CD8-positive, alpha-beta memory T cell (primary cell): ENCODE measurements at regions not wholly inside any gene's neighbourhood (a gene's known extent, or its start where the extent isn't known, plus 50 kb on each side); places are given as distances from the start of the nearest gene placed in this dataset.

Experiments
- CTCF ChIA-PET: fragments of 350-600 bp; sonication (Branson Sonifier 250); formaldehyde crosslinking; loops from one replicate; lab custom pipeline; 2021; ENCODE audit warnings: antibody characterized with exemption; lab: Charles Lee
- POLR2A ChIA-PET: fragments of 350-600 bp; sonication (Branson Sonifier 250); formaldehyde crosslinking; loops from one replicate; lab custom pipeline; 2021; ENCODE audit warnings: antibody characterized with exemption; lab: Charles Lee
- DNase-seq, 5 donors: peaks; one replicate each; pipeline versions ENCODE4 v3.0.0 to v3.0.0-alpha.2; 2020 to 2022; ENCODE audit warnings: mixed read lengths in 1 of 5
- H3K27ac ChIP-seq: one replicate; pipeline ENCODE4 v1.7.0; 2013; ENCODE audit warnings: low read depth, mild to moderate bottlenecking, low read length, moderate library complexity
- H3K27me3 ChIP-seq: 2 replicates; pipeline ENCODE4 v1.7.0; 2013; ENCODE audit warnings: low read length, mild to moderate bottlenecking; ENCODE audit not compliant: insufficient read depth, poor library complexity, severe bottlenecking
- H3K36me3 ChIP-seq: 2 replicates; pipeline ENCODE4 v1.7.0; 2013; ENCODE audit warnings: mild to moderate bottlenecking, low read length, moderate library complexity; ENCODE audit not compliant: insufficient read depth
- H3K4me1 ChIP-seq: 2 replicates; pipeline ENCODE4 v1.7.0; 2013; ENCODE audit warnings: mild to moderate bottlenecking, low read length, moderate library complexity; ENCODE audit not compliant: insufficient read depth
- H3K4me3 ChIP-seq: 2 replicates; pipeline ENCODE4 v1.7.0; 2013; ENCODE audit warnings: mild to moderate bottlenecking, low read length
- H3K9me3 ChIP-seq: 2 replicates; pipeline ENCODE4 v1.7.0; 2013; ENCODE audit warnings: mild to moderate bottlenecking, low read length
- H3K27ac Mint-ChIP-seq, 8 donors: one replicate each; pipeline ENCODE4 v1.8.0; 2020 to 2021; ENCODE audit warnings: mixed read lengths in 8 of 8, mild to moderate bottlenecking in 6 of 8, inconsistent platforms in 3 of 8, moderate library complexity in 3 of 8
- H3K27me3 Mint-ChIP-seq, 2 donors: one replicate each; pipeline ENCODE4 v1.8.0; 2020 to 2021; ENCODE audit warnings: mixed read lengths in 2 of 2, mild to moderate bottlenecking in 1 of 2, moderate library complexity in 1 of 2
- H3K36me3 Mint-ChIP-seq, 3 donors: one replicate each; pipeline ENCODE4 v1.8.0; 2020 to 2021; ENCODE audit warnings: mixed read lengths in 3 of 3, inconsistent platforms in 1 of 3, mild to moderate bottlenecking in 1 of 3
- H3K4me1 Mint-ChIP-seq, 3 donors: one replicate each; pipeline ENCODE4 v1.8.0; 2020 to 2021; ENCODE audit warnings: mixed read lengths in 3 of 3, inconsistent platforms in 1 of 3, mild to moderate bottlenecking in 1 of 3
- H3K4me3 Mint-ChIP-seq, 7 donors: one replicate each; pipeline ENCODE4 v1.8.0; 2020 to 2021; ENCODE audit warnings: mixed read lengths in 7 of 7, mild to moderate bottlenecking in 6 of 7, moderate library complexity in 4 of 7, inconsistent platforms in 2 of 7
- H3K9me3 Mint-ChIP-seq, 5 donors: one replicate each; pipeline ENCODE4 v1.8.0; 2020 to 2022; ENCODE audit warnings: mixed read lengths in 5 of 5, mild to moderate bottlenecking in 3 of 5, moderate library complexity in 2 of 5, inconsistent platforms in 1 of 5

GRCh38 chr2:5148392-5149085 lies 543.6 kb upstream of the SOX11 start:
- Histone ChIP-seq H3K36me3 (no peaks in the 10 kb centered on the region), H3K4me3 (no peak overlapping the region), H3K4me1 (no peaks in the 10 kb centered on the region), H3K9me3 (no peaks in the 10 kb centered on the region), H3K27me3 (no peaks in the 10 kb centered on the region), H3K27ac (no peak overlapping the region)
- H3K27ac Mint-ChIP-seq, result no peak overlapping the region
- H3K9me3 Mint-ChIP-seq, result peaks cover 15 to 33% (median 17%) of the 10 kb centered on the region in 5 donors
- ChIA-PET POLR2A (no interaction called here), CTCF (no interaction called here)
- H3K27me3 Mint-ChIP-seq, result no peaks in the 10 kb centered on the region
- no peak for DNase-seq
- H3K4me3 Mint-ChIP-seq, result no peak overlapping the region
- no peaks in the 10 kb centered on the region for H3K4me1 Mint-ChIP-seq
- H3K36me3 Mint-ChIP-seq, result no peaks in the 10 kb centered on the region

GRCh38 chr2:5150871-5151270 lies 541.3 kb upstream of the SOX11 start:
- Mint-ChIP-seq H3K27me3 (no peaks in the 10 kb centered on the region), H3K36me3 (no peaks in the 10 kb centered on the region), H3K4me3 (no peak overlapping the region), H3K27ac (no peak overlapping the region), H3K4me1 (no peaks in the 10 kb centered on the region), H3K9me3 (peaks cover 11 to 39% (median 21%) of the 10 kb centered on the region in 5 donors)
- CTCF ChIA-PET, result no interaction called here
- Histone ChIP-seq H3K27me3 (no peaks in the 10 kb centered on the region), H3K9me3 (no peaks in the 10 kb centered on the region), H3K36me3 (no peaks in the 10 kb centered on the region), H3K4me1 (no peaks in the 10 kb centered on the region), H3K27ac (no peak overlapping the region), H3K4me3 (no peak overlapping the region)
- POLR2A ChIA-PET, result no interaction called here
- no peak for DNase-seq

- POLR2A ChIA-PET, result no interaction called here
- Histone ChIP-seq H3K9me3 (no peaks in the 10 kb centered on the region), H3K36me3 (no peaks in the 10 kb centered on the region), H3K4me3 (no peak overlapping the region), H3K27ac (no peak overlapping the region), H3K4me1 (no peaks in the 10 kb centered on the region), H3K27me3 (no peaks in the 10 kb centered on the region)
- no peak overlapping the region for H3K27ac Mint-ChIP-seq
- no peak overlapping the region for H3K4me3 Mint-ChIP-seq
- no peaks in the 10 kb centered on the region for H3K27me3 Mint-ChIP-seq
- H3K36me3 Mint-ChIP-seq, result no peaks in the 10 kb centered on the region
- no peak for DNase-seq
- CTCF ChIA-PET, result no interaction called here
- H3K9me3 Mint-ChIP-seq, result peaks cover 3 to 31% (median 20%) of the 10 kb centered on the region in 5 donors
- H3K4me1 Mint-ChIP-seq, result no peaks in the 10 kb centered on the region
Observed at GRCh38 chr2:5164776-5165525, 527.2 kb upstream of the SOX11 start.

GRCh38 chr2:5172923-5173322 lies 519.3 kb upstream of the SOX11 start:
- Histone ChIP-seq H3K9me3 (no peaks in the 10 kb centered on the region), H3K4me3 (no peak overlapping the region), H3K36me3 (no peaks in the 10 kb centered on the region), H3K27me3 (no peaks in the 10 kb centered on the region), H3K4me1 (no peaks in the 10 kb centered on the region), H3K27ac (no peak overlapping the region)
- Mint-ChIP-seq H3K27me3 (no peaks in the 10 kb centered on the region), H3K9me3 (peaks cover 0 to 17% (median 8%) of the 10 kb centered on the region in 5 donors), H3K4me3 (no peak overlapping the region), H3K36me3 (no peaks in the 10 kb centered on the region), H3K27ac (no peak overlapping the region), H3K4me1 (no peaks in the 10 kb centered on the region)
- ChIA-PET POLR2A (no interaction called here), CTCF (no interaction called here)
- no peak for DNase-seq

- no peaks in the 10 kb centered on the region for H3K4me1 ChIP-seq
- H3K36me3 Mint-ChIP-seq, result no peaks in the 10 kb centered on the region
Observed at GRCh38 chr2:5173876-5174535, 518.2 kb upstream of the SOX11 start.

GRCh38 chr2:5175231-5175630 lies 517.0 kb upstream of the SOX11 start:
- POLR2A ChIA-PET, result no interaction called here
- Histone ChIP-seq H3K27me3 (no peaks in the 10 kb centered on the region), H3K9me3 (no peaks in the 10 kb centered on the region), H3K27ac (no peak overlapping the region), H3K4me3 (no peak overlapping the region), H3K36me3 (no peaks in the 10 kb centered on the region), H3K4me1 (no peaks in the 10 kb centered on the region)
- no peak for DNase-seq
- no peak overlapping the region for H3K27ac Mint-ChIP-seq
- no peaks in the 10 kb centered on the region for H3K4me1 Mint-ChIP-seq
- CTCF ChIA-PET, result no interaction called here
- H3K36me3 Mint-ChIP-seq, result no peaks in the 10 kb centered on the region
- no peaks in the 10 kb centered on the region for H3K27me3 Mint-ChIP-seq
- no peak overlapping the region for H3K4me3 Mint-ChIP-seq
- H3K9me3 Mint-ChIP-seq, result peaks cover 0 to 18% (median 5%) of the 10 kb centered on the region in 5 donors

More at GRCh38 chr2:5173876-5174535, 518.2 kb upstream of the SOX11 start:
- no peak overlapping the region for H3K4me3 ChIP-seq
- Mint-ChIP-seq H3K9me3 (peaks cover 0 to 18% (median 8%) of the 10 kb centered on the region in 5 donors), H3K27ac (no peak overlapping the region), H3K4me1 (no peaks in the 10 kb centered on the region), H3K4me3 (no peak overlapping the region), H3K27me3 (no peaks in the 10 kb centered on the region)
- no peak for DNase-seq
- CTCF ChIA-PET, result no interaction called here
- no peak overlapping the region for H3K27ac ChIP-seq
- H3K36me3 ChIP-seq, result no peaks in the 10 kb centered on the region
- H3K9me3 ChIP-seq, result no peaks in the 10 kb centered on the region
- H3K27me3 ChIP-seq, result no peaks in the 10 kb centered on the region
- POLR2A ChIA-PET, result no interaction called here

GRCh38 chr2:5176764-5177163 lies 515.4 kb upstream of the SOX11 start:
- H3K4me3 Mint-ChIP-seq, result no peak overlapping the region
- no peak for DNase-seq
- H3K27ac Mint-ChIP-seq, result no peak overlapping the region
- H3K9me3 Mint-ChIP-seq, result peaks cover 0 to 31% (median 5%) of the 10 kb centered on the region in 5 donors
- H3K36me3 Mint-ChIP-seq, result no peaks in the 10 kb centered on the region
- H3K4me1 Mint-ChIP-seq, result no peaks in the 10 kb centered on the region
- H3K27me3 Mint-ChIP-seq, result no peaks in the 10 kb centered on the region
- Histone ChIP-seq H3K4me3 (no peak overlapping the region), H3K27ac (no peak overlapping the region), H3K9me3 (no peaks in the 10 kb centered on the region), H3K27me3 (no peaks in the 10 kb centered on the region), H3K4me1 (no peaks in the 10 kb centered on the region), H3K36me3 (no peaks in the 10 kb centered on the region)
- ChIA-PET POLR2A (no interaction called here), CTCF (no interaction called here)

GRCh38 chr2:5183031-5183430 lies 509.2 kb upstream of the SOX11 start:
- Mint-ChIP-seq H3K4me3 (no peak overlapping the region), H3K36me3 (peaks cover 0 to 3% (median 0%) of the 10 kb centered on the region in 3 donors), H3K9me3 (peaks cover 0 to 27% (median 15%) of the 10 kb centered on the region in 5 donors), H3K27me3 (no peaks in the 10 kb centered on the region), H3K27ac (no peak overlapping the region), H3K4me1 (no peaks in the 10 kb centered on the region)
- no peaks in the 10 kb centered on the region for H3K36me3 ChIP-seq
- H3K4me1 ChIP-seq, result no peaks in the 10 kb centered on the region
- H3K27ac ChIP-seq, result no peak overlapping the region
- DNase-seq, result no peak
- no peak overlapping the region for H3K4me3 ChIP-seq
- H3K27me3 ChIP-seq, result no peaks in the 10 kb centered on the region
- POLR2A ChIA-PET, result no interaction called here
- CTCF ChIA-PET, result no interaction called here
- no peaks in the 10 kb centered on the region for H3K9me3 ChIP-seq
